ENCODE measurements at regions not wholly inside any gene's neighbourhood (a gene's known extent, or its start where the extent isn't known, plus 50 kb on each side); places are given as distances from the start of the nearest gene placed in this dataset.

DNA sequence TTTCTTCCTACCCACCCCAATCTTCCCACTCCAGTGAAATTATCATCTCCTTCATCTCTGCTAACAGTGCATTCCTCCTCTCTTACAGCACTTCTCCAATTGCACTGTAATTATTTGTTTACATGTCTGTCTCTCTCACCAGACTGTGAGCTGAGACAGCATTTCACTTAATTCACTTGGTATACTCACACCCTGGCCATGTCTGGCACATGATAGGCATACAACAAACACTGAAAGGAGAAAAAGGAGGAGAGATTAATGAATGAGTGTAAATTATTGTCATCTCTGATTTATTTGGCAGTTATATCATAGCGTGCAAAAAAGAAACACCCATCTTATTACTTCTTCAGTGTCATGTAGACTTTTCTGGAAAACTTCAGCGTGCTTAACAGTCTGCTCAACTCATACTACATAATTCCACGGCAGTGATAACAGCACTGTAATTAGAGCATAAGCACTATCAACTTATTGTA lies 452.3 kb downstream of the ADAMTS20 start:
- no peaks in the 10 kb centered on the region for H3K36me3 ChIP-seq (ENCODE audit: control insufficient read depth, insufficient read depth, low read length)
- H3K27me3 ChIP-seq (ENCODE audit: control insufficient read depth, insufficient read depth, low read length): no peaks in the 10 kb centered on the region
- no peak overlapping the region for H3K4me3 ChIP-seq (ENCODE audit: low read length)
- DNase-seq (ENCODE audit: low read depth, low spot score): no peak
- H3K27ac ChIP-seq (ENCODE audit: low read length): no peak overlapping the region
- peaks cover 1% of the 10 kb centered on the region; the same call in 1 of the 2 replicates for H3K4me1 ChIP-seq (ENCODE audit: control insufficient read depth, insufficient read depth, low read length)
- no CpG with 5 or more reads among the region's 3 CpGs for WGBS (ENCODE audit: insufficient coverage, insufficient read length)
- no peaks in the 10 kb centered on the region for H3K9me3 ChIP-seq (ENCODE audit: control insufficient read depth, insufficient read depth, low read length)

DNA sequence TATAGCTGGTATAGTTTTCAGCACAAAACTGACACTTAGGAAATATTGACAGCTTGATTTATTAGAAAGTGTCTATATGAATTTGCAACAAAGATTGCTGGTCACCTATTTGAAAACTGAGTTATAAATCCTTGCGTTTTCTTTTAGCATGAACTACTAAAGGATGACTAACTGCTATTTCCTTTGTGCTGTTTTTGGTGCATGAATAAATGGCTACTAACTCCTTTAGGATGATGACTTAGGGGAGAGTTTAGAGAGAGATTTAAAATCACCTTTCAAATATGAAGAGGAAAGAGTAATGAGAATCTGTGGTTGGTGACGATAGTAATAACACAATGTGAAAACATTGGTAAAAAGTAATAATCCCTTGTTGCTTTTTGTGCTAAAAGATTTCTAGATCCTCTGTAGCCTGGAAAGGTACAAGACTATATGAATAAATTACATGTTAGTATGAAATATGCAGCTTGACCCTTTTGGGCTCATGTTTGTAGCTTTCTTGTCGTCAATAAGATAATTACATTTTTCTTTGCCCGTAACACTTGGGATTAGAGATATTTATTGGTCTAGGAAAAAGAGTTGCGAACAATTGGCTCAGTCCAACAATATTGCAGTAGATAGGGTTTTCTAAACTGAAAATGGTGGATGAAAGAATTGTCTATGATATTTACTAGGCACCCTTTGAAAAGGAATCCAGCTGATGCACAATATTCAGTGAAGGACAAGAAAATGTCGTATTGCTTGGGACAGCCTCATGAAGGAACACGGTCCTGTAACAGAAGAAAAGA lies 453.0 kb downstream of the ADAMTS20 start:
- Histone ChIP-seq H3K27ac (ENCODE audit: low read length) (no peak overlapping the region), H3K27me3 (ENCODE audit: control insufficient read depth, insufficient read depth, low read length) (no peaks in the 10 kb centered on the region), H3K4me3 (ENCODE audit: low read length) (no peak overlapping the region), H3K9me3 (ENCODE audit: control insufficient read depth, insufficient read depth, low read length) (no peaks in the 10 kb centered on the region), H3K36me3 (ENCODE audit: control insufficient read depth, insufficient read depth, low read length) (no peaks in the 10 kb centered on the region), H3K4me1 (ENCODE audit: control insufficient read depth, insufficient read depth, low read length) (no peaks in the 10 kb centered on the region; the same call in 1 of the 2 replicates)
- DNase-seq (ENCODE audit: low read depth, low spot score): no peak
- WGBS (ENCODE audit: insufficient coverage, insufficient read length): no CpG with 5 or more reads among the region's 7 CpGs

DNA sequence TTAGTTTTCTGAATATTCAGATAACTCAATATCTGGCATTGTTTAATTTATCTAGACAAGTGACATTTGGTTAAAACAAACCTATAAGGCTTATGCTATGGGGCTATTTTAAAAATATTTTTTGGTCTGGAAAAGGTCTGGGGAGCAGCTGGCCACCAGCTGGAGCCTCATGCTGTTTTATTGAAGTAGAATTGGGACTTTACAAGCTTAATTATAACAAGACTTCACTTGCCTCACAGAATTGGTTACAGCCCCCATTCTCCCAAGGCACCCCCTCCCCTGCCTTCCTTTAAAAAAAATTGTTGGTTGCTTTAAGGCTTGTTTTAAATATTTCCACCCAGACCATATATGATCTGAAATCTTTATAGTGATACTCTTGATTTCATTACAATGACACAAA lies 453.9 kb downstream of the ADAMTS20 start:
- Histone ChIP-seq H3K36me3 (ENCODE audit: control insufficient read depth, insufficient read depth, low read length) (no peaks in the 10 kb centered on the region), H3K27me3 (ENCODE audit: control insufficient read depth, insufficient read depth, low read length) (no peaks in the 10 kb centered on the region), H3K4me1 (ENCODE audit: control insufficient read depth, insufficient read depth, low read length) (no peaks in the 10 kb centered on the region), H3K4me3 (ENCODE audit: low read length) (no peak overlapping the region), H3K27ac (ENCODE audit: low read length) (no peak overlapping the region), H3K9me3 (ENCODE audit: control insufficient read depth, insufficient read depth, low read length) (no peaks in the 10 kb centered on the region)
- DNase-seq (ENCODE audit: low read depth, low spot score): no peak

DNA sequence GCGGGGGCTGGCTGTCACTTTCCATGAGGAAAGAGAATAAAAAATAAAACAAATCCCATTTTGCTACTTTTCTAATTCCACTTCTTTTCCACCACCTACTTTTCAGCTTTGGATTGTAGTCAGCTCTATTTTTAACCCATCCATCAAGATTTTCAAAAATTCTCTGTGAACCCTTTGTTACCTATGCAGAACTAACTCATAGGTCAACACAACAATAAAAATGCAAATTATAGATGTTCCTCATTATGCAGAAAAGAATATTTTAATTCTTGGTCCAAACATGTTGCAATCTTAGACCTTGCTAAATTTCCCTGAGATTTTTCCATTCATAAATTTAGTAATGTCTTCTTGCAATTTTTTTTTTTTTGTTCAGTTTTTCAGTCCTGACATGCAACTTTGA lies 454.5 kb downstream of the ADAMTS20 start:
- Histone ChIP-seq H3K27me3 (ENCODE audit: control insufficient read depth, insufficient read depth, low read length) (no peaks in the 10 kb centered on the region), H3K9me3 (ENCODE audit: control insufficient read depth, insufficient read depth, low read length) (no peaks in the 10 kb centered on the region), H3K36me3 (ENCODE audit: control insufficient read depth, insufficient read depth, low read length) (no peaks in the 10 kb centered on the region), H3K27ac (ENCODE audit: low read length) (no peak overlapping the region), H3K4me1 (ENCODE audit: control insufficient read depth, insufficient read depth, low read length) (no peaks in the 10 kb centered on the region), H3K4me3 (ENCODE audit: low read length) (no peak overlapping the region)
- no peak for DNase-seq (ENCODE audit: low read depth, low spot score)
- no CpG with 5 or more reads among the region's 1 CpG for WGBS (ENCODE audit: insufficient coverage, insufficient read length)

DNA sequence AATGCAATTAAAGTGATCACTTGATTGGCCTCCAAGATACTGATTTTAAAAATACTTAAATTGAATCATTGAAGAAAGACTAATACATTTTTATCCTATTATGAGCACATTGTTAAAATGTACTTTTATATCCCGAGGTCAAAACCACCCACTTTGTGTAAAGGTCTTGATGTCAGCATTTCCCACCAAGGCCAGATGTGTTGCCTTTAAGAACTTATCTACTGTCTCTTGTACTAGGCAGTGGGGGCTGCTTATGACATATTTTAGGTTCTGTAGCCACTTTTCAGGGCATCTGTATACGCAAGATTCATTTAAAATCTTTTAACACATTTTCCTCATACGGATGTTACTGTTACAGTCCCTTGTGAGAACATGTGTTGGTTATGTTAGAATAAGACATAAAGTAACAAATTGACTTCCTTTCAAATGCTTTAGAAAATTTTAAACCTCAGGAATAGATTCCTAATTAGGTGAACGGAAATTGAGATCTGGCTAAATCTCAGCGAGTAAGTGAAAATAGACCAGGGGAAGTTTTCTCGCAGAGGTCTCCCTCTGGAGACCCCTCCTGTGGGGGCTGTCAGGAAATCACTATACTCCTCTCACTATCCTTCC lies 456.2 kb downstream of the ADAMTS20 start:
- H3K4me1 ChIP-seq (ENCODE audit: control insufficient read depth, insufficient read depth, low read length): no peaks in the 10 kb centered on the region
- H3K27ac ChIP-seq (ENCODE audit: low read length): no peak overlapping the region
- no peaks in the 10 kb centered on the region for H3K9me3 ChIP-seq (ENCODE audit: control insufficient read depth, insufficient read depth, low read length)
- H3K27me3 ChIP-seq (ENCODE audit: control insufficient read depth, insufficient read depth, low read length): no peaks in the 10 kb centered on the region
- no peak overlapping the region for H3K4me3 ChIP-seq (ENCODE audit: low read length)
- H3K36me3 ChIP-seq (ENCODE audit: control insufficient read depth, insufficient read depth, low read length): no peaks in the 10 kb centered on the region
- DNase-seq (ENCODE audit: low read depth, low spot score): no peak
- WGBS (ENCODE audit: insufficient coverage, insufficient read length): no CpG with 5 or more reads among the region's 6 CpGs

DNA sequence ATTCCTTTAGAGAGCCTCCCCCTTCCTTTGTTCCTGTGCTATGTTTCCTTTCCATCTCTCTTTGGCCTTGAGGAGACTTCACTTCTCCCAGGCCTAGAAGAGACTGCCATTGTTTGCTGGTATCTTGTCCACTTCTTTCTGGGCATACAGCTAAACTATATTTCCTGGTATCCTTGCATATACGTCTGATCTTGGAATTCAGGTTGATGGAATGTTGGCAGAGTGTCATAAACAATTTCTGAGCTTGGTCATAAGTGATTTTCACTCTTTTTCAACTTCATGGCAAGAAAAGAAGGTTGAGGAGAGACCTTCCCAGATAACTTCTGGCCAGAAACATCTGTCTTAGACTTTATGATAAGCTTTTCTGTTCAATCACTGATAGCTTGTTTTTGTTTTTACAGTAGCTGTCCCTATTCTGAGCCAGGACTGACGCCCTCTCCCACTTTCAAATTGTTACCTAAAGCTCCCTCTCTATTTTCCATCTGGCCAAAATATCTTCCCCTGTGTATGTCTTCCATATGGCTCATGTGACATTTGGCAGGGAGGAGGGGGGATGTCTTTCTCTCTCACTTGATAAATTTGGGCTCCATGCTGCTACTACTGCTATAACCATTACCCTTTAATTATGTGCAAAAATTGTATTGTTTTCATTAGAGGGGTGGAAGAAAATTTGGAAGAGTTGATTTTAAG lies 457.0 kb downstream of the ADAMTS20 start:
- no peak for DNase-seq (ENCODE audit: low read depth, low spot score)
- no CpG with 5 or more reads among the region's 2 CpGs for WGBS (ENCODE audit: insufficient coverage, insufficient read length)
- H3K4me1 ChIP-seq (ENCODE audit: control insufficient read depth, insufficient read depth, low read length): no peaks in the 10 kb centered on the region
- no peaks in the 10 kb centered on the region for H3K27me3 ChIP-seq (ENCODE audit: control insufficient read depth, insufficient read depth, low read length)
- no peaks in the 10 kb centered on the region for H3K36me3 ChIP-seq (ENCODE audit: control insufficient read depth, insufficient read depth, low read length)
- H3K27ac ChIP-seq (ENCODE audit: low read length): no peak overlapping the region
- H3K4me3 ChIP-seq (ENCODE audit: low read length): no peak overlapping the region
- H3K9me3 ChIP-seq (ENCODE audit: control insufficient read depth, insufficient read depth, low read length): no peaks in the 10 kb centered on the region

DNA sequence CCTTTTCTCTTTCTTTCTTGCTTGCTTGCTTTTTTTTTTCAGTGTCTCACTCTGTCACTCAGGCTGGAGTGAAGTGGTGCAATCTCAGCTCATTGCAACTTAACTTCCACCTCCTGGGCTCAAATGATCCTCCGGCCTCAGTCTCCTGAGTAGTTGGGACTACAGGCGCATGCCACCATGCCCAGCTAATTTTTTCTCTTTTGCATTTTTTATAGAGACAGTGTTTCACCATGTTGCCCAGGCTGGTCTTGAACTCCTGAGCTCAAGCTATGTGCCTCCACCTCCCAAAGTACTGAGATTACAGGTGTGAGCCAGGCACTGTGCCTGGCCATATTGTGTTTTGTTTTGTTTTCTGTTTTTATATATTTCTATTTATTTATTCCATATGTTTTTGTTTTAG lies 461.0 kb downstream of the ADAMTS20 start:
- no peaks in the 10 kb centered on the region for H3K36me3 ChIP-seq (ENCODE audit: control insufficient read depth, insufficient read depth, low read length)
- no peak overlapping the region for H3K27ac ChIP-seq (ENCODE audit: low read length)
- no peaks in the 10 kb centered on the region for H3K4me1 ChIP-seq (ENCODE audit: control insufficient read depth, insufficient read depth, low read length)
- H3K9me3 ChIP-seq (ENCODE audit: control insufficient read depth, insufficient read depth, low read length): no peaks in the 10 kb centered on the region
- H3K4me3 ChIP-seq (ENCODE audit: low read length): no peak overlapping the region
- no peaks in the 10 kb centered on the region for H3K27me3 ChIP-seq (ENCODE audit: control insufficient read depth, insufficient read depth, low read length)
- WGBS (ENCODE audit: insufficient coverage, insufficient read length): no CpG with 5 or more reads among the region's 2 CpGs
- no peak for DNase-seq (ENCODE audit: low read depth, low spot score)

DNA sequence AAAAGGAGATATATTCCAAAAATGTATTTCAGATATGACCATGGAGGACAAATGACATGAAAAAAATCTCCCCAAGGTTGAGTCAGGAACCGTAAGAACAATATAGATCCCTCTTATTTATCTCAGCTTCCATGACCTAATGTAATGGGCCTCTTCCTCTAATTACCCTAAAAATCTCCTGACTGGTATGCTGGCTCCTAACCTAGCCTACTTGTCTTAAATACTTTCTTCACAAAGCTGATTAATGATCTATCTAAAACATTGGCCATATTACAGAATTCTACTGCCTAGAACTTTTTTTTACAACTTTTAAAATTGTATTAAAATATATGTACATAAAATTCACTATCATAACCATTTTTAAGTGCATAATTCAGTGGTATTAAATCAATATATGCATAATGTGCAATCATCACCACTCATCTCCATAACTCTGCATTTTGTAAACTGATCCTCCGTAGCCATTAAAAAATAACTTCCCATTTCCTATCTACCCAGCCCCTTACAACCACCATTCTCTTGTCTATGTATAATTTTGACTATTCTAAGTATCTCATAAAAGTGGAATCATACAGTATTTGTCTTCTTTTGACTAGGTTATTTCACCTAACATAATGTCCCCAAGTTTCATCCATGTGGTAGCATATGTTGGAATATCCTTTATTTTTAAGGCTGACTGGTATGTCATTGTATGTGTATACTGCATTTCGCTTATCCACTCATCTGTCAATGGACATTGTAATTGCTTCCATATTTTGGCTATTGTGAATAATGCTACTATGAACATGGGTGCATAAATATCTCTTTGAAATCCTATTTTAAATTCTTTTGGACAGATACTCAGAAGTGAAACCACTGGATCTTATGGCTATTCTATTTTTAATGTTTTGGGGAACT lies 464.6 kb downstream of the ADAMTS20 start:
- Histone ChIP-seq H3K4me3 (ENCODE audit: low read length) (no peak overlapping the region), H3K9me3 (ENCODE audit: control insufficient read depth, insufficient read depth, low read length) (no peaks in the 10 kb centered on the region; the same call in 1 of the 2 replicates), H3K4me1 (ENCODE audit: control insufficient read depth, insufficient read depth, low read length) (no peaks in the 10 kb centered on the region), H3K36me3 (ENCODE audit: control insufficient read depth, insufficient read depth, low read length) (no peaks in the 10 kb centered on the region), H3K27ac (ENCODE audit: low read length) (no peak overlapping the region), H3K27me3 (ENCODE audit: control insufficient read depth, insufficient read depth, low read length) (no peaks in the 10 kb centered on the region)
- no peak for DNase-seq (ENCODE audit: low read depth, low spot score)
- WGBS (ENCODE audit: insufficient coverage, insufficient read length): 100% methylated on average over 1 of the region's 3 CpGs

DNA sequence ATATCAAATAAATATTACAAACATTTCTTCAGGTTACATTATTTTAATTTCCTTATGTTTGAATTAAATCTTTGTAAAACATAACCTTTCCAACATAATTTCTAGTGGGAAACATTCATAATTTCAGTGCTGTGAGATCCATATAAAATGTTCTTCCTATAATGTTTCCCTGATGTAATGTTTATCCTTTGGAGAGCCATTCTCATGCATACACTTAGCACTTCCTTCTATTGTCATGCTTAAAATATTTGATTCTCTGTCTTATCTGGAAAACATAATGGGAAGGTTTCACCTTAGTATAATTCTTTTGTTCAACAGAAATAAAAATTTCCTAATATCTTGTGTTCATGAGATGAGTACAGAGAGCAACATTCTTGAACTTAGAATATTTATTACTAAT lies 472.5 kb downstream of the ADAMTS20 start:
- H3K9me3 ChIP-seq (ENCODE audit: control insufficient read depth, insufficient read depth, low read length): no peaks in the 10 kb centered on the region
- H3K36me3 ChIP-seq (ENCODE audit: control insufficient read depth, insufficient read depth, low read length): no peaks in the 10 kb centered on the region
- H3K27me3 ChIP-seq (ENCODE audit: control insufficient read depth, insufficient read depth, low read length): no peaks in the 10 kb centered on the region
- no peak overlapping the region for H3K4me3 ChIP-seq (ENCODE audit: low read length)
- no peak overlapping the region for H3K27ac ChIP-seq (ENCODE audit: low read length)
- DNase-seq (ENCODE audit: low read depth, low spot score): no peak
- no peaks in the 10 kb centered on the region for H3K4me1 ChIP-seq (ENCODE audit: control insufficient read depth, insufficient read depth, low read length)

DNA sequence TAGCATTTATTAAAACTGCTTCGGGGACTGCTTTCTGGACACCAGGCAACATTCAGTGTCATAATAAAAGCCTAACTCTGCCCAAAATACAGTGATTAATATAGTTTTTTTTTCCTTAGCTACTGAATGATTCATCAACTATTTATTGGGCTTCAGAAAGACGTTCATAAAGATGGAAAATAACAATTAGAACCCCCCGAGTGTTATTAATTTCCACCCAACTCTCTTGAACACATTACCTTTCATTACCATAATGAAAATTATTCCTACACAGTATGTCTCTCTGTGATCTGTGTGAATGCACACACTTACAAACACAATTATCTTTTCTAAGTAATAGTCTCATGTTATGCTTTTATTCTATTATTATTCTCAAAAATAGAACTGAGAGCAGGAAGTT lies 473.0 kb downstream of the ADAMTS20 start:
- H3K27me3 ChIP-seq (ENCODE audit: control insufficient read depth, insufficient read depth, low read length): no peaks in the 10 kb centered on the region
- H3K27ac ChIP-seq (ENCODE audit: low read length): no peak overlapping the region
- H3K4me3 ChIP-seq (ENCODE audit: low read length): no peak overlapping the region
- H3K36me3 ChIP-seq (ENCODE audit: control insufficient read depth, insufficient read depth, low read length): no peaks in the 10 kb centered on the region
- WGBS (ENCODE audit: insufficient coverage, insufficient read length): no CpG with 5 or more reads among the region's 3 CpGs
- no peak for DNase-seq (ENCODE audit: low read depth, low spot score)
- H3K4me1 ChIP-seq (ENCODE audit: control insufficient read depth, insufficient read depth, low read length): no peaks in the 10 kb centered on the region
- no peaks in the 10 kb centered on the region for H3K9me3 ChIP-seq (ENCODE audit: control insufficient read depth, insufficient read depth, low read length)
